Endothelial cell of umbilical vein (primary cell): ENCODE measurements at regions not wholly inside any gene's neighbourhood (a gene's known extent, or its start where the extent isn't known, plus 50 kb on each side); places are given as distances from the start of the nearest gene placed in this dataset. TPM values are rescaled to one million over a fixed set of nuclear protein-coding genes. Genes with fewer than 3 reads are reported as not detected.

ENCODE experiments used
- BruUV-seq: library from RNA; stranded (reverse); fragments of 400-500 nt; replicated peaks from 2 replicates; lab custom pipeline; 2021; lab: Mats Ljungman, UMichigan
- CTCF ChIA-PET: fragments of 300-600, 350-600 bp; sonication (Branson Sonifier 250); formaldehyde crosslinking; loops from one replicate; lab custom pipeline; 2021; ENCODE audit warnings: antibody characterized with exemption, inconsistent platforms; lab: Charles Lee
- POLR2A ChIA-PET: fragments of 300-600, 350-600 bp; sonication (Branson Sonifier 250); formaldehyde crosslinking; loops from one replicate; lab custom pipeline; 2021; ENCODE audit warnings: antibody characterized with exemption, inconsistent platforms; lab: Charles Lee
- DNase-seq: peaks from one replicate; pipeline ENCODE4 v3.0.0-alpha.2; 2011; ENCODE audit warnings: low read depth, low spot score
- FAIRE-seq: peaks from 2 replicates; lab custom pipeline; 2011; peaks lifted over from hg19 to GRCh38; lab: Jason Lieb, UNC
- H2AFZ ChIP-seq: 2 replicates; pipeline ENCODE4 v1.6.0; 2012; ENCODE audit warnings: low read depth, low read length, control low read depth, inconsistent platforms
- H3K27ac ChIP-seq: 2 replicates; pipeline ENCODE4 v1.5.1; 2011; ENCODE audit warnings: low read depth, mild to moderate bottlenecking, control low read depth, low read length, moderate library complexity; ENCODE audit not compliant: insufficient read depth
- H3K27me3 ChIP-seq, 2 experiments: 2 replicates each; pipeline versions ENCODE4 v1.6.0 to v1.6.1; 2011; ENCODE audit warnings: low read length in 2 of 2, mixed read lengths in 1 of 2; ENCODE audit not compliant: control insufficient read depth in 2 of 2, insufficient read depth in 2 of 2
- H3K36me3 ChIP-seq, 2 experiments: 2 replicates in 1 of 2; 3 replicates in 1 of 2; pipeline ENCODE4 v1.5.1; 2011; ENCODE audit warnings: low read length in 2 of 2, mild to moderate bottlenecking in 1 of 2, moderate library complexity in 1 of 2; ENCODE audit not compliant: control insufficient read depth in 2 of 2, insufficient read depth in 2 of 2; ENCODE audit errors: extremely low read depth in 1 of 2
- H3K4me1 ChIP-seq: 3 replicates; pipeline ENCODE4 v1.5.1; 2011; ENCODE audit warnings: mild to moderate bottlenecking, low read length; ENCODE audit not compliant: control insufficient read depth, insufficient read depth; ENCODE audit errors: extremely low read depth
- H3K4me2 ChIP-seq: 2 replicates; pipeline ENCODE4 v1.6.1; 2011; ENCODE audit warnings: low read length, control low read depth, mixed read lengths; ENCODE audit not compliant: insufficient read depth
- H3K4me3 ChIP-seq, 3 experiments: fragments of 200-600 bp in 1 of 3; sonication (generic), shearing (Covaris generic) in 1 of 3; replicated peaks in 1 of 3; 2 replicates each; pipeline ENCODE4 v1.5.1; 2011 to 2016; ENCODE audit warnings: control low read depth in 3 of 3, low read length in 3 of 3, mild to moderate bottlenecking in 2 of 3, inconsistent platforms in 1 of 3, low read depth in 1 of 3, moderate library complexity in 1 of 3; ENCODE audit not compliant: insufficient read depth in 1 of 3
- H3K79me2 ChIP-seq: 2 replicates; pipeline ENCODE4 v1.6.0; 2012; ENCODE audit warnings: low read length, inconsistent platforms; ENCODE audit not compliant: control insufficient read depth, insufficient read depth
- H3K9ac ChIP-seq: replicated peaks from 2 replicates; pipeline ENCODE3; 2011; ENCODE audit warnings: low read length, control low read depth; ENCODE audit not compliant: insufficient read depth; ENCODE audit errors: extremely low read depth
- H3K9me1 ChIP-seq: replicated peaks from 3 replicates; pipeline ENCODE4 v1.6.0; 2011; ENCODE audit warnings: mild to moderate bottlenecking, low read length; ENCODE audit not compliant: control insufficient read depth, insufficient read depth; ENCODE audit errors: extremely low read depth
- H3K9me3 ChIP-seq: replicated peaks from 2 replicates; pipeline ENCODE4 v1.5.1; 2012; ENCODE audit warnings: low read length, inconsistent platforms; ENCODE audit not compliant: control insufficient read depth, insufficient read depth
- H4K20me1 ChIP-seq: replicated peaks from 2 replicates; pipeline ENCODE3; 2011; ENCODE audit warnings: mild to moderate bottlenecking, low read length; ENCODE audit not compliant: control insufficient read depth, insufficient read depth; ENCODE audit errors: extremely low read depth
- EZH2 ChIP-seq: IDR thresholded peaks from 2 replicates; pipeline ENCODE4 v1.6.1; 2012; ENCODE audit warnings: borderline replicate concordance, low read depth, mild to moderate bottlenecking, moderate library complexity, low read length, inconsistent platforms; ENCODE audit not compliant: severe bottlenecking
- JUN ChIP-seq: IDR thresholded peaks from 2 replicates; pipeline ENCODE4 v1.6.1; 2011; ENCODE audit warnings: borderline replicate concordance, low read depth; ENCODE audit not compliant: insufficient read length, insufficient read depth
- MYC ChIP-seq: IDR thresholded peaks from one replicate; pipeline ENCODE4 v1.6.1; 2011; ENCODE audit warnings: mild to moderate bottlenecking, low read depth, low read length
- POLR2AphosphoS5 ChIP-seq: IDR thresholded peaks from 2 replicates; pipeline ENCODE4 v1.6.1; 2012; ENCODE audit warnings: low read depth, mild to moderate bottlenecking, control low read depth, low read length, moderate library complexity; ENCODE audit not compliant: insufficient read depth
- dilution Hi-C: fragments of 300-500 bp; cut with MboI; formaldehyde crosslinking; loops from one replicate; pipeline ENCODE4 v1.15.0; 2019; ENCODE audit warnings: low sequenced_read_pairs; ENCODE audit not compliant: extremely low pct_ligation_motif_present
- intact Hi-C: fragments of 100-400 bp; cut with micrococcal nuclease; formaldehyde crosslinking; loops from one replicate; pipeline ENCODE4 v1.10.0; 2022
- small RNA-seq: library from RNA; depleted of rRNA; stranded (forward); fragments of <200 nt; gene quantifications from one replicate; pipeline ENCODE3, GENCODE V24; 2012; ENCODE audit warnings: low replicate concordance, low read depth; ENCODE audit not compliant: insufficient read depth, insufficient read length
- TF ChIP-seq, protein P1 (sequence below), 2 donors: IDR thresholded peaks; 1 replicate in 1 of 2; 2 replicates in 1 of 2; pipeline ENCODE4 v1.5.1; 2011; ENCODE audit warnings: low read length in 2 of 2, mild to moderate bottlenecking in 2 of 2, moderate library complexity in 2 of 2, control low read depth in 1 of 2, inconsistent platforms in 1 of 2, low read depth in 1 of 2; ENCODE audit not compliant: insufficient read depth in 1 of 2; ENCODE audit errors: extremely low read depth in 1 of 2

DNA sequence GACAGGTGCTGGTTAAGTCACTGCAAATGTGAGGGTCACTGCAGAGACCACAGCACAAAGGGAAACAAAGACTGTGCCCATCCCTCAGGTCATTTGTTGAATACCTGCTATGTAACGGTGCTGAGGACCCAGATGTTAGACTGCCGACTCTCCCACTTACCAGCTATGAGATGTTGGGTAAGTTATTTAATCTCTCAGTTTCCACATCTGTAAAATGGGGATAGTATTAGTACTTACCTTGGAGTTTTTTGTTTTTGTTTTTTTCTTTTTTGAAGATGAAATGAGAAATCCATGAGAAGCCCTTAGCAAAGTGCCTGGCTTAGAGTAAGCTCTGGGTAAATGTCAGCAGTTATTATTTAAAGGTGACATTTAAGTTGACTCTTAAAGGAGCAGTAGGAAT, 50.5 kb upstream of the PMFBP1 start:
- Histone ChIP-seq H3K4me1 (no peaks in the 10 kb centered on the region), H2AFZ (no peak overlapping the region), H3K79me2 (no peaks in the 10 kb centered on the region), H3K9ac (no peak overlapping the region), H3K9me3 (no peaks in the 10 kb centered on the region), H3K27me3 (peaks cover 6% of the 10 kb centered on the region in 2 experiments), H4K20me1 (no peaks in the 10 kb centered on the region), H3K36me3 (no peaks in the 10 kb centered on the region), H3K9me1 (no peaks in the 10 kb centered on the region), H3K4me2 (no peak overlapping the region), H3K27ac (no peak overlapping the region), H3K4me3 (no peak overlapping the region)
- DNase-seq (no peak), FAIRE-seq (no peak)
- POLR2A ChIA-PET, result no interaction called here
- intact Hi-C loops, result no loop called here
- CTCF ChIA-PET, result no interaction called here
- TF ChIP-seq, protein P1, sequence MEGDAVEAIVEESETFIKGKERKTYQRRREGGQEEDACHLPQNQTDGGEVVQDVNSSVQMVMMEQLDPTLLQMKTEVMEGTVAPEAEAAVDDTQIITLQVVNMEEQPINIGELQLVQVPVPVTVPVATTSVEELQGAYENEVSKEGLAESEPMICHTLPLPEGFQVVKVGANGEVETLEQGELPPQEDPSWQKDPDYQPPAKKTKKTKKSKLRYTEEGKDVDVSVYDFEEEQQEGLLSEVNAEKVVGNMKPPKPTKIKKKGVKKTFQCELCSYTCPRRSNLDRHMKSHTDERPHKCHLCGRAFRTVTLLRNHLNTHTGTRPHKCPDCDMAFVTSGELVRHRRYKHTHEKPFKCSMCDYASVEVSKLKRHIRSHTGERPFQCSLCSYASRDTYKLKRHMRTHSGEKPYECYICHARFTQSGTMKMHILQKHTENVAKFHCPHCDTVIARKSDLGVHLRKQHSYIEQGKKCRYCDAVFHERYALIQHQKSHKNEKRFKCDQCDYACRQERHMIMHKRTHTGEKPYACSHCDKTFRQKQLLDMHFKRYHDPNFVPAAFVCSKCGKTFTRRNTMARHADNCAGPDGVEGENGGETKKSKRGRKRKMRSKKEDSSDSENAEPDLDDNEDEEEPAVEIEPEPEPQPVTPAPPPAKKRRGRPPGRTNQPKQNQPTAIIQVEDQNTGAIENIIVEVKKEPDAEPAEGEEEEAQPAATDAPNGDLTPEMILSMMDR (IDR thresholded peaks at IDR 0.05; ENCODE audit: extremely low read depth in 1 of 2, insufficient read depth in 1 of 2, low read depth in 1 of 2, low read length in 2 of 2), result no peak
- TF ChIP-seq MYC (no peak), JUN (no peak), POLR2AphosphoS5 (no peak), EZH2 (no peak)
- dilution Hi-C loops, result no loop called here
- BruUV-seq, result no TSS peak

Small RNAs in the stretch of these regions (small RNA-seq; reads per million reads assigned to genes)
- gene RF00026 (not detected), gene RNU7-90P (not detected)
